ENCODE measurements at regions not wholly inside any gene's neighbourhood (a gene's known extent, or its start where the extent isn't known, plus 50 kb on each side); places are given as distances from the start of the nearest gene placed in this dataset.

DNA sequence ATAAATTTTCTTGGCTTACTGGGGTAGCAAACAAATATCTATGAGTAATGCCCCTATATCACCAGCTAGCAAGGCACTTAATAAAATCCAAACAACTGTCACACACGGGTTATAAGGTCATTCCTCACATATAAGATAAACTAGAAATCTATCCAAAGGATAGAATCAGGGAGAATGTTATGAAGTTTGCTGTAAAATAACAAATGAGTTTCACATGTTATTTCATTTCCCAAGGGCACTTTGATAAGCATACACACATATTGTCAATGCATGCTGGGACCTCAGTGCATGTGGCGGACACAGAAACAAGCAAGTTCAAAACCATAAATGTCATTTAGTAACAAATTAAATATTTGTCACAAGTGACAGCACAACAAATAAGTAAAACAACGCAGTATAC lies 429.4 kb downstream of the GXYLT1 start:
- TF ChIP-seq, protein P1, sequence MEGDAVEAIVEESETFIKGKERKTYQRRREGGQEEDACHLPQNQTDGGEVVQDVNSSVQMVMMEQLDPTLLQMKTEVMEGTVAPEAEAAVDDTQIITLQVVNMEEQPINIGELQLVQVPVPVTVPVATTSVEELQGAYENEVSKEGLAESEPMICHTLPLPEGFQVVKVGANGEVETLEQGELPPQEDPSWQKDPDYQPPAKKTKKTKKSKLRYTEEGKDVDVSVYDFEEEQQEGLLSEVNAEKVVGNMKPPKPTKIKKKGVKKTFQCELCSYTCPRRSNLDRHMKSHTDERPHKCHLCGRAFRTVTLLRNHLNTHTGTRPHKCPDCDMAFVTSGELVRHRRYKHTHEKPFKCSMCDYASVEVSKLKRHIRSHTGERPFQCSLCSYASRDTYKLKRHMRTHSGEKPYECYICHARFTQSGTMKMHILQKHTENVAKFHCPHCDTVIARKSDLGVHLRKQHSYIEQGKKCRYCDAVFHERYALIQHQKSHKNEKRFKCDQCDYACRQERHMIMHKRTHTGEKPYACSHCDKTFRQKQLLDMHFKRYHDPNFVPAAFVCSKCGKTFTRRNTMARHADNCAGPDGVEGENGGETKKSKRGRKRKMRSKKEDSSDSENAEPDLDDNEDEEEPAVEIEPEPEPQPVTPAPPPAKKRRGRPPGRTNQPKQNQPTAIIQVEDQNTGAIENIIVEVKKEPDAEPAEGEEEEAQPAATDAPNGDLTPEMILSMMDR (IDR thresholded peaks at IDR 0.05) = no peak
- TF ChIP-seq ZFX (IDR thresholded peaks at IDR 0.05; ENCODE audit: borderline replicate concordance) = no peak
